Endothelial cell of umbilical vein (primary cell): ENCODE measurements at regions not wholly inside any gene's neighbourhood (a gene's known extent, or its start where the extent isn't known, plus 50 kb on each side); places are given as distances from the start of the nearest gene placed in this dataset.

Experiments used
- BruUV-seq: library from RNA; stranded (reverse); fragments of 400-500 nt; replicated peaks from 2 replicates; lab custom pipeline; 2021; lab: Mats Ljungman, UMichigan
- CTCF ChIA-PET: fragments of 300-600, 350-600 bp; sonication (Branson Sonifier 250); formaldehyde crosslinking; loops from one replicate; lab custom pipeline; 2021; ENCODE audit warnings: antibody characterized with exemption, inconsistent platforms; lab: Charles Lee
- POLR2A ChIA-PET: fragments of 300-600, 350-600 bp; sonication (Branson Sonifier 250); formaldehyde crosslinking; loops from one replicate; lab custom pipeline; 2021; ENCODE audit warnings: antibody characterized with exemption, inconsistent platforms; lab: Charles Lee
- DNase-seq: peaks from one replicate; pipeline ENCODE4 v3.0.0-alpha.2; 2011; ENCODE audit warnings: low read depth, low spot score
- FAIRE-seq: peaks from 2 replicates; lab custom pipeline; 2011; peaks lifted over from hg19 to GRCh38; lab: Jason Lieb, UNC
- H2AFZ ChIP-seq: 2 replicates; pipeline ENCODE4 v1.6.0; 2012; ENCODE audit warnings: low read depth, low read length, control low read depth, inconsistent platforms
- H3K27ac ChIP-seq: 2 replicates; pipeline ENCODE4 v1.5.1; 2011; ENCODE audit warnings: low read depth, mild to moderate bottlenecking, control low read depth, low read length, moderate library complexity; ENCODE audit not compliant: insufficient read depth
- H3K27me3 ChIP-seq, 2 experiments: 2 replicates each; pipeline versions ENCODE4 v1.6.0 to v1.6.1; 2011; ENCODE audit warnings: low read length in 2 of 2, mixed read lengths in 1 of 2; ENCODE audit not compliant: control insufficient read depth in 2 of 2, insufficient read depth in 2 of 2
- H3K36me3 ChIP-seq, 2 experiments: 2 replicates in 1 of 2; 3 replicates in 1 of 2; pipeline ENCODE4 v1.5.1; 2011; ENCODE audit warnings: low read length in 2 of 2, mild to moderate bottlenecking in 1 of 2, moderate library complexity in 1 of 2; ENCODE audit not compliant: control insufficient read depth in 2 of 2, insufficient read depth in 2 of 2; ENCODE audit errors: extremely low read depth in 1 of 2
- H3K4me1 ChIP-seq: 3 replicates; pipeline ENCODE4 v1.5.1; 2011; ENCODE audit warnings: mild to moderate bottlenecking, low read length; ENCODE audit not compliant: control insufficient read depth, insufficient read depth; ENCODE audit errors: extremely low read depth
- H3K4me2 ChIP-seq: 2 replicates; pipeline ENCODE4 v1.6.1; 2011; ENCODE audit warnings: low read length, control low read depth, mixed read lengths; ENCODE audit not compliant: insufficient read depth
- H3K4me3 ChIP-seq, 3 experiments: fragments of 200-600 bp in 1 of 3; sonication (generic), shearing (Covaris generic) in 1 of 3; replicated peaks in 1 of 3; 2 replicates each; pipeline ENCODE4 v1.5.1; 2011 to 2016; ENCODE audit warnings: control low read depth in 3 of 3, low read length in 3 of 3, mild to moderate bottlenecking in 2 of 3, inconsistent platforms in 1 of 3, low read depth in 1 of 3, moderate library complexity in 1 of 3; ENCODE audit not compliant: insufficient read depth in 1 of 3
- H3K79me2 ChIP-seq: 2 replicates; pipeline ENCODE4 v1.6.0; 2012; ENCODE audit warnings: low read length, inconsistent platforms; ENCODE audit not compliant: control insufficient read depth, insufficient read depth
- H3K9ac ChIP-seq: replicated peaks from 2 replicates; pipeline ENCODE3; 2011; ENCODE audit warnings: low read length, control low read depth; ENCODE audit not compliant: insufficient read depth; ENCODE audit errors: extremely low read depth
- H3K9me1 ChIP-seq: replicated peaks from 3 replicates; pipeline ENCODE4 v1.6.0; 2011; ENCODE audit warnings: mild to moderate bottlenecking, low read length; ENCODE audit not compliant: control insufficient read depth, insufficient read depth; ENCODE audit errors: extremely low read depth
- H3K9me3 ChIP-seq: replicated peaks from 2 replicates; pipeline ENCODE4 v1.5.1; 2012; ENCODE audit warnings: low read length, inconsistent platforms; ENCODE audit not compliant: control insufficient read depth, insufficient read depth
- H4K20me1 ChIP-seq: replicated peaks from 2 replicates; pipeline ENCODE3; 2011; ENCODE audit warnings: mild to moderate bottlenecking, low read length; ENCODE audit not compliant: control insufficient read depth, insufficient read depth; ENCODE audit errors: extremely low read depth
- EZH2 ChIP-seq: IDR thresholded peaks from 2 replicates; pipeline ENCODE4 v1.6.1; 2012; ENCODE audit warnings: borderline replicate concordance, low read depth, mild to moderate bottlenecking, moderate library complexity, low read length, inconsistent platforms; ENCODE audit not compliant: severe bottlenecking
- FOS ChIP-seq: IDR thresholded peaks from 2 replicates; pipeline ENCODE4 v1.6.1; 2011; ENCODE audit warnings: mild to moderate bottlenecking, low read length, moderate library complexity, borderline replicate concordance; ENCODE audit not compliant: insufficient read depth
- GATA2 ChIP-seq: IDR thresholded peaks from 2 replicates; pipeline ENCODE4 v1.7.0; 2011; ENCODE audit warnings: low read depth, mild to moderate bottlenecking, moderate library complexity, mixed read lengths, low read length; ENCODE audit not compliant: insufficient read length, insufficient read depth
- JUN ChIP-seq: IDR thresholded peaks from 2 replicates; pipeline ENCODE4 v1.6.1; 2011; ENCODE audit warnings: borderline replicate concordance, low read depth; ENCODE audit not compliant: insufficient read length, insufficient read depth
- MYC ChIP-seq: IDR thresholded peaks from one replicate; pipeline ENCODE4 v1.6.1; 2011; ENCODE audit warnings: mild to moderate bottlenecking, low read depth, low read length
- POLR2A ChIP-seq: IDR thresholded peaks from 2 replicates; pipeline ENCODE4 v1.6.1; 2012; ENCODE audit warnings: low read depth, mild to moderate bottlenecking, control low read depth, low read length
- POLR2AphosphoS5 ChIP-seq: IDR thresholded peaks from 2 replicates; pipeline ENCODE4 v1.6.1; 2012; ENCODE audit warnings: low read depth, mild to moderate bottlenecking, control low read depth, low read length, moderate library complexity; ENCODE audit not compliant: insufficient read depth
- dilution Hi-C: fragments of 300-500 bp; cut with MboI; formaldehyde crosslinking; loops from one replicate; pipeline ENCODE4 v1.15.0; 2019; ENCODE audit warnings: low sequenced_read_pairs; ENCODE audit not compliant: extremely low pct_ligation_motif_present
- intact Hi-C: fragments of 100-400 bp; cut with micrococcal nuclease; formaldehyde crosslinking; loops from one replicate; pipeline ENCODE4 v1.10.0; 2022
- TF ChIP-seq, protein P1 (sequence below): IDR thresholded peaks from 2 replicates; pipeline ENCODE4 v1.6.1; 2011; ENCODE audit not compliant: insufficient read depth, insufficient read length
- TF ChIP-seq, protein P2 (sequence below), 2 donors: IDR thresholded peaks; 1 replicate in 1 of 2; 2 replicates in 1 of 2; pipeline ENCODE4 v1.5.1; 2011; ENCODE audit warnings: low read length in 2 of 2, mild to moderate bottlenecking in 2 of 2, moderate library complexity in 2 of 2, control low read depth in 1 of 2, inconsistent platforms in 1 of 2, low read depth in 1 of 2; ENCODE audit not compliant: insufficient read depth in 1 of 2; ENCODE audit errors: extremely low read depth in 1 of 2

- Histone ChIP-seq H3K27ac (no peak overlapping the region), H3K9me3 (no peaks in the 10 kb centered on the region), H3K4me3 (no peak overlapping the region), H3K9ac (no peak overlapping the region), H2AFZ (no peak overlapping the region), H4K20me1 (no peaks in the 10 kb centered on the region), H3K4me2 (no peak overlapping the region), H3K27me3 (peaks cover 5 to 10% of the 10 kb centered on the region in 2 experiments), H3K36me3 (no peaks in the 10 kb centered on the region), H3K9me1 (no peaks in the 10 kb centered on the region), H3K4me1 (peaks cover 22% of the 10 kb centered on the region), H3K79me2 (no peaks in the 10 kb centered on the region)
- CTCF ChIA-PET = no interaction called here
- FAIRE-seq (no peak), DNase-seq (no peak)
- POLR2A ChIA-PET = interaction anchor here (1.2 kb wide), 1 partner anchor 11 kb away, joined by 4 read pairs; no protein-coding TSS in a partner anchor
- BruUV-seq = no TSS peak
- TF ChIP-seq MYC (no peak), POLR2A (no peak), FOS (no peak), EZH2 (no peak), JUN (no peak), GATA2 (no peak), POLR2AphosphoS5 (no peak)
- TF ChIP-seq, protein P1, sequence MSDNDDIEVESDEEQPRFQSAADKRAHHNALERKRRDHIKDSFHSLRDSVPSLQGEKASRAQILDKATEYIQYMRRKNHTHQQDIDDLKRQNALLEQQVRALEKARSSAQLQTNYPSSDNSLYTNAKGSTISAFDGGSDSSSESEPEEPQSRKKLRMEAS = no peak
- TF ChIP-seq, protein P2, sequence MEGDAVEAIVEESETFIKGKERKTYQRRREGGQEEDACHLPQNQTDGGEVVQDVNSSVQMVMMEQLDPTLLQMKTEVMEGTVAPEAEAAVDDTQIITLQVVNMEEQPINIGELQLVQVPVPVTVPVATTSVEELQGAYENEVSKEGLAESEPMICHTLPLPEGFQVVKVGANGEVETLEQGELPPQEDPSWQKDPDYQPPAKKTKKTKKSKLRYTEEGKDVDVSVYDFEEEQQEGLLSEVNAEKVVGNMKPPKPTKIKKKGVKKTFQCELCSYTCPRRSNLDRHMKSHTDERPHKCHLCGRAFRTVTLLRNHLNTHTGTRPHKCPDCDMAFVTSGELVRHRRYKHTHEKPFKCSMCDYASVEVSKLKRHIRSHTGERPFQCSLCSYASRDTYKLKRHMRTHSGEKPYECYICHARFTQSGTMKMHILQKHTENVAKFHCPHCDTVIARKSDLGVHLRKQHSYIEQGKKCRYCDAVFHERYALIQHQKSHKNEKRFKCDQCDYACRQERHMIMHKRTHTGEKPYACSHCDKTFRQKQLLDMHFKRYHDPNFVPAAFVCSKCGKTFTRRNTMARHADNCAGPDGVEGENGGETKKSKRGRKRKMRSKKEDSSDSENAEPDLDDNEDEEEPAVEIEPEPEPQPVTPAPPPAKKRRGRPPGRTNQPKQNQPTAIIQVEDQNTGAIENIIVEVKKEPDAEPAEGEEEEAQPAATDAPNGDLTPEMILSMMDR (IDR thresholded peaks at IDR 0.05; ENCODE audit: extremely low read depth in 1 of 2, insufficient read depth in 1 of 2, low read depth in 1 of 2, low read length in 2 of 2) = no peak
- intact Hi-C loops = no loop called here
- dilution Hi-C loops = no loop called here
Measured at GRCh38 chr21:36636439-36636838, 62.5 kb upstream of the SIM2 start.
